Stimulated activated CD4-positive, alpha-beta T cell treated with anti-CD3 and anti-CD28 coated beads, Interleukin-4, amount 100 ng/mL, for 24 hours (primary cell): ENCODE measurements at regions not wholly inside any gene's neighbourhood (a gene's known extent, or its start where the extent isn't known, plus 50 kb on each side); places are given as distances from the start of the nearest gene placed in this dataset.
"Not testable (repeated sequence)": the region's sequence is repeated elsewhere in the genome, so short reads cannot be mapped to it uniquely, and the experiment has no call there.

Experiments
- DNase-seq: peaks from one replicate; pipeline ENCODE4 v3.0.0-alpha.2; 2020

DNA sequence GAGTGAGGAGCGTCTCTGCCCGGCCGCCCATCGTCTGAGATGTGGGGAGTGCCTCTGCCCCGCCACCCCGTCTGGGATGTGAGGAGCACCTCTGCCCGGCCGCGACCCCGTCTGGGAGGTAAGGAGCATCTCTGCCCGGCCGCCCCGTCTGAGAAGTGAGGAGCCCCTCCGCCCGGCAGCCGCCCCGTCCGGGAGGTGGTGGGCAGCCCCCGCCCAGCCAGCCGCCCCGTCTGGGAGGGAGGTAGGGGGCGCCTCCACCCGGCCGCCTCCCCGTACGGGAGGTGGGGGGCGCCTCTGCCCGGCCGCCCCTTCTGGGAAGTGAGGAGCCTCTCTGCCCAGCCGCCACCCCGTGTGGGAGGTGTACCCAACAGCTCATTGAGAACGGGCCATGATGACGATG, 1811.4 kb downstream of the EFNA5 start:
- DNase-seq = not testable (repeated sequence)

DNA sequence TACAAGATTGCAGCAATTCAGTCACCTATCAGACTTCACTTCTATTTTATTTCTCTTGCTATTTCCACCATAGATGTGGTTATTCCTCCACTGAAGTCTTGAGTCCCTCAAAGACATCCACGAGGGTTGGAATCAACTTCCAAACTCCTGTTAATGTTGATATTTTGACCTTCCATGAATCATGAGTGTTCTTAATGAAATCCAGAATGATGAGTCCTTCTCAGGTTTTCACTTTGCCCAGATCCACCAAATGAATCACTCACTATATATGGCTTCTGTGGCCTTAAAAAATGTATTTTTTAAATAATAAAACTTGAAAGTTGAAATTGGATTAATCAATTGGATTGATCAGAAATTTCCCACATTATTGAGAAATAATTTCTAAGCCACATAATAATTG, 1821.0 kb downstream of the EFNA5 start:
- no peak for DNase-seq

DNA sequence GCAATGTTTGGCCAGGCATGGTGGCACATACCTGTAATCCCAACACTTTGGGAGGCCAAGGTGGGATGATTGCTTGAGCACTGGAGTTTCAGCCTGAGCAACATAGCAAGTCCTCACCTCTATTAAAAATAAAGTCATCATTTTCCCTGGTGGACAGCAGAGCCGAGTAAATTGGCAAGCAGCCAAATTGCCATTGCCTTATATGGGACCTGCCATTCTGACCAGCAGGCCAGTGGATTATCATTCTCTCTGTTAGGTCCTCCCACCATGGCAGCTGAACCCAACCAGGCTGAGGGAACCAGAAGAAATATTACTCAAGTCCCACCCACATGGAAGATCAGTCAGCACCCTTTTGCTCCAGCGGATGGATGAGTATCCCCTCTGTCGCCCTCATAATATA, 1829.9 kb downstream of the EFNA5 start:
- no peak for DNase-seq

GRCh38 chr5:105836887-105837286, 1833.8 kb downstream of the EFNA5 start:
- DNase-seq = no peak

GRCh38 chr5:105836268-105836667, 1834.5 kb downstream of the EFNA5 start:
- no peak for DNase-seq

- DNase-seq = no peak
These were observed 1841.9 kb downstream of the EFNA5 start for GRCh38 chr5:105828821-105829220.

- no peak for DNase-seq
These were observed 1848.9 kb downstream of the EFNA5 start for GRCh38 chr5:105821800-105822199.

DNA sequence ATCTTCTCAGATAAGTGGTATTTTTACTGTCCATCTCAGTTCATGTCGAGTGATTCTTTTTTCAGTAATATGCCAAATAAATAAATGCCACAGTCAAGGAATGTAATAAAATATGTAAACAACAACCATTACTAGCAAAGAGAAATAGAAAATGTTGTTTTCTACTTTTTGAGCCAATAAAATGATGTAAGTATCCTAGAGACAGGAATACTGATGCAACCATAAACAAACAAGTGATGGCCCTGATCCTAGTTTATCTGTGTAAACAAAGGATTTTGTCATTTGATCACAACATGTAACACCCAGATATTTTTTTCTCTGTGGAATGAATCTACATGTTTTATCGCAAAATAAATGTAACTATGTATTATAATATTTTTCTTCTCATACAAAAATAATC, 1852.8 kb downstream of the EFNA5 start:
- DNase-seq = no peak

GRCh38 chr5:105817416-105817815, 1853.3 kb downstream of the EFNA5 start:
- no peak for DNase-seq

DNA sequence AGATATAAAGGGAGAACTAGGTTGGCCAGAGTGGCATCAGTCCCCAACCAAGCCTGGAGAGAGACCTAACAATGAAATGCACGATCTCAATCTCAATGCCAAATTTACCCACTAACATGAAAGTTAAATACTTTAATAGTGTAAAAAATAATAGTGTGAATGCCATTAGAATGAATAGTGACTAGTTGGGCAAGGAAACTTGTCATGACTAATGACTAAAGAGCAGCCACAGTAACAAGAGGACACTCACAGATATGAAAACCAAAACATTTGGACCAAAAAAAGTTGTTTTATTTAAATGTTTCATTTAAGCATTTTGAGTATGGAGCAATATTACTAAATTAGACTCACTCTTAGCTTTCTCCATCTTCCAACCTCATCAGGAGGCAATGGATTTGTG, 1853.8 kb downstream of the EFNA5 start:
- no peak for DNase-seq

- no peak for DNase-seq
These were observed 1858.4 kb downstream of the EFNA5 start for GRCh38 chr5:105812304-105812703.

GRCh38 chr5:105807951-105808350, 1862.8 kb downstream of the EFNA5 start:
- DNase-seq = no peak

DNA sequence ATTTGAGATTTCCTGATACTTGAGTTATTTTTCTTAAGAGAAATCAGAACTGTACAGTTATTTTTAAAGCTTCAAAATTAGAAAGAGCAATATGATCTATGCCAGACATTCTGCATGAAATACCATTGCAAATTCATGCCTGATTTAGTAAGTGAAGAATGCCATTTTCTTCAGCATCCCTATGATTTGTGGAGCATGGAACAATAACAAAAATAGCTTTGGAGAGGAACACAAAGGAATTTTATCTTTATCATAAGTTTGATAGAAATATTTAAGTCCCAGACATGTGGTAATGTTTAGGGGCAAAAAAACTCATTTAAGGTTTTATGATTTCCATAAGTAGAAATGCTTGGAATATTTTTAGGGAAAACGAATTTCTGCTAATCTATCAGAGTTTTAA, 1863.4 kb downstream of the EFNA5 start:
- DNase-seq = no peak

DNA sequence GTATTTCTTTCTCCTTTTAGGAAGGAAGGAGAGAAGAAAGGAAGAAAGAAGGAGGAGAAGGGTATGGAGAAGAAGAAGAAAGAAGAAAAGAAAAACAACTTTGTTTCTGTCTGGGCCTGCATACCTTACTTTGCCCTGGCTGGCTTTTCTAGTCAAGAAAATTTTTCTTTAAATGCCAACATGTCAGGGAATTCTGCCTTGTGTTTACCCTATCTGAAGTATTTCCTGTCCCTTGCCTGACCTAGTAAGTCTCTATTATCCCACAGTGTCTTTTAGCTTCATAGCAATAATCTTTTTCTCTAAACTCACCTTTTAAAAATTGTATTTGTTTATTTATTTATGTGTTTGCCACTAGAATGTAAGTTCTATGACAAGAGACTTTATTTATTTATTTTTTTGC, 1864.1 kb downstream of the EFNA5 start:
- DNase-seq = no peak

DNA sequence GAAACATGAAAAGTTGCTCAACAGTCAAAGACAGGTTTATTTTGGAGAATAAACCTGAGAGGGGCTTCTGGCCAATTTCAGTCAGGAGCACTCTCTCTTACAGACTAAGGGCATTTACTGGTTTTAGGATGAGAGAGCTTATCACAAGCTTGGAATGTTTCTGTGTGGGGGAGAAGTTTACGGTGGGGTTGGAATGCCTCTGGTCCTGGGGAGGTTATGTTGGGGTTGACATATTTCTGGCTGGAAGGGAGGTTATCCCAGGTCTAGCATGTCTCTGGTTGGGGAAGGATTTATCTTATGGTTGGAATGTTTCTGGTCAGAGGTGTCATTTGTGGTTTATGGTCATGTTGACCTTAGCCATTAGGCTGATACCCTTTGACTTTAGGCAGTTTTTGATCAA, 1867.3 kb downstream of the EFNA5 start:
- DNase-seq = no peak

DNA sequence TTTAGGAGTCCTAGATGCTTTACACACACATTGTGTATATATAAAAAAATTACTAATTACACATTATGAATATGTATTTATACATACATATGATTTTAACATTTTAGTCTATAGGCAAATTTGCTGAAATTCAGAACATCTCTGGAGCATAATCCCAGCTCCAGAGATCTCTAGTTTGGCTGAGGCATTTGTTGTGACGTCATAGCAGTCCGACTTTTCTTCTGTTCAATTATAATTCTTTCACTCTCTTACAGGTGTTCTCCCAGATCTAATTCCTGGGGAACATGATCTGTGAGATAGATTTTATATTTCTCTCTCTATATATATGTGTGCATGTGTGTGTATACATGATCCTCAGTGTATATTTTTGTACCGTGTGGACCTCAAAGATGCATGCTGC, 1876.2 kb downstream of the EFNA5 start:
- DNase-seq = no peak

DNA sequence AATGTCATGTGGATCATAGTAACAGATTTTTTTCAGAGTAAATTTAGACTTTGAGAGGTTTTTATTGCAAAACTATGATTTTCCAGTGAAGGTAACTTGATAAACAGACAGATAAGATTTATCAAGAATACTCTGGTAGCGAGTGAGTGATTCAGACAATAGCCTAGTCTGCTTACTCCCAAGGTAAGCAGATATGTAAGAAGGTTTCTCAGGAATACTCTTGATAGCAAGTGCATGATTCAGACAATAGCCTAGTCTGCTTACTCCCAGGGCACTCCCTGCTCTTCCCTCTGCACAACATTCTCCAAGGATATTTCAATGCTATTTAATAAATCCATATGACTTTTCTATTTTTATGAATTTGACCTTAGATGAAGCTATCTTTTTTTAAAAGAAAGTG, 1881.5 kb downstream of the EFNA5 start:
- no peak for DNase-seq

- no peak for DNase-seq
These were observed 1886.9 kb downstream of the EFNA5 start for GRCh38 chr5:105783811-105784210.

GRCh38 chr5:105782501-105782900, 1888.2 kb downstream of the EFNA5 start:
- DNase-seq = no peak

GRCh38 chr5:105773241-105773640, 1897.5 kb downstream of the EFNA5 start:
- no peak for DNase-seq

- no peak for DNase-seq
These were observed 1903.5 kb downstream of the EFNA5 start for GRCh38 chr5:105767267-105767666.

DNA sequence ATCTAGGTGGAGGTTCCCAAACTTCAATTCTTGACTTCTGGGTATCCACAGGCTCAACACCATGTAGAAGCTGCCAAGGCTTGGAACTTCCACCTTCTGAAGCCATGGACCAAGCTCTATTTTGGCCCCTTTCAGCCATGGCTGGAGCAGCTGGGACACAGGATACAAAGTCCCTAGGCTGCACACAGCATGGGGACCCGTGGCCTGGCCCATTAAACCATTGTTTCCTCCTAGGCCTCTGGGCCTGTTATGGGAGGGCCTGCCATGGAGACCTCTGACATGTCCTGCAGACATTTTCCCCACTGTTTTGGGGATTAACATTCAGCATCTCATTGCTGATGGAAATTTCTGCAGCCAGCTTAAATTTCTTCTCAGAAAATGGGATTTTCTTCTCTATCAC, 1908.0 kb downstream of the EFNA5 start:
- no peak for DNase-seq

DNA sequence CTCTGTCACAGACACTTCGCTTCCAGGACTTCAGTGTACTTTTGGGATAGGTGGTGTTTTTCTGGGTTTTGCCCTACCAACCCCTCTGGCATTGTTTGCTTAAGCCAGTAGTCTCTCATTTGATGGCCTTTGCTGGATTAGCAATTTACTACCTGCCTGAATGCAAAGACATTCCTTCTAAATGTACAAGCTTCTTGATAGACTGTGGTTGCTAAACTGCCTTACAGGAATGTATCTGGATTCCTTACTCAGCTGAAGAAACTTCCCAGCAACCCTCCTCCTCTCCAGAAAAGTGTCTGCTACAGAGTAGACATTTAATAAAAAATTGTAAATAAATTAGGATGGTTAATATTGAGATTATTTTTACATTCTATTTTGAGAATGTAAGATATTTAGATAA, 1916.7 kb downstream of the EFNA5 start:
- DNase-seq = no peak

DNA sequence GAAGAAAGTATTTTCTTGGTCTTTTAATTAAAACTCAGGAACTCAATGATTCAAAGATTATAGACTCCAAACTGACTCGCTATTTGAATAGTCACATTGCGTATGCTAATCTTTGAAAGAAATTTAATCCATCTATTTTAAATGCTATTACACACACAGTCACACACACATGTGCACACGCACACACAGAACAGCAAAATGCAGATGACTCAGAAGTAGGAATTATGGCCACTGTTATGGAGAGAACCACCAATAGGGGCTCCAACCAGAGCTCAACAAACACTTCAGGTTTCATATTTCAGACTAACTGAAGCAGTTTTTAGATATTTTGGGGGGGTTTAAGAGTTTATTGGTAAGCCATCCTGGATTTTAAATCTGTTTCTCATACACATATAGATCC, 1917.9 kb downstream of the EFNA5 start:
- no peak for DNase-seq

- no peak for DNase-seq
These were observed 1918.8 kb downstream of the EFNA5 start for GRCh38 chr5:105751908-105752307.

GRCh38 chr5:105745111-105745510, 1925.6 kb downstream of the EFNA5 start:
- no peak for DNase-seq
